PC-3 (cell line): ENCODE measurements at regions not wholly inside any gene's neighbourhood (a gene's known extent, or its start where the extent isn't known, plus 50 kb on each side); places are given as distances from the start of the nearest gene placed in this dataset.

Experiments used
- EZH2 ChIP-seq: fragments of 300-600 bp; sonication (generic); IDR thresholded peaks from one replicate; pipeline ENCODE4 v1.6.1; 2017; ENCODE audit warnings: antibody characterized with exemption, mild to moderate bottlenecking, low read length; ENCODE audit not compliant: unreplicated experiment
- EZH2phosphoT487 ChIP-seq: fragments of 300-600 bp; sonication (generic); IDR thresholded peaks from 2 replicates; pipeline ENCODE4 v1.6.1; 2018; ENCODE audit warnings: mild to moderate bottlenecking, antibody characterized with exemption, low read length, borderline replicate concordance
- TF ChIP-seq, protein P1 (sequence below): fragments of 300-600 bp; sonication (generic); conservative IDR thresholded peaks from 2 replicates; pipeline ENCODE4 v1.5.1; 2017; ENCODE audit warnings: antibody characterized with exemption, low read depth, mild to moderate bottlenecking, low read length

DNA sequence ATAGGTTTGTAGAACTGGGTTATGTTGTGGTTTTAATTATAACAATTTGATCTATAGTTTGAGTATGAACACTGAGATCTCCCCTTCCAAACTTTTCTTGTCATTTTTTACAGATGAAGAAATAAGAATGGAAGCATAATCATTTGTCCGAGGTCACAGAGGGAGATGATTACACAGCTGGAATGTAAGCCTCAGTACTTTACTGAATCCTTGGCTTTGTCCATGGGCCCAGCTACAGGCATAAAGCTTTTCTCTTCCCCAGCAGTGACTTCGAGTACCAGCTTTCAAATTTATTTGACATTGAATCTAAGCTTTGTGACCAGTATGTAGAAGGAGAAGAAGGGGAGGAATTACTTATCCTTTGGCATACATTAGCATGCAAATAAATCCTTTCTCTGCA is 80.9 kb upstream of the DCBLD2 start:
- TF ChIP-seq, protein P1, sequence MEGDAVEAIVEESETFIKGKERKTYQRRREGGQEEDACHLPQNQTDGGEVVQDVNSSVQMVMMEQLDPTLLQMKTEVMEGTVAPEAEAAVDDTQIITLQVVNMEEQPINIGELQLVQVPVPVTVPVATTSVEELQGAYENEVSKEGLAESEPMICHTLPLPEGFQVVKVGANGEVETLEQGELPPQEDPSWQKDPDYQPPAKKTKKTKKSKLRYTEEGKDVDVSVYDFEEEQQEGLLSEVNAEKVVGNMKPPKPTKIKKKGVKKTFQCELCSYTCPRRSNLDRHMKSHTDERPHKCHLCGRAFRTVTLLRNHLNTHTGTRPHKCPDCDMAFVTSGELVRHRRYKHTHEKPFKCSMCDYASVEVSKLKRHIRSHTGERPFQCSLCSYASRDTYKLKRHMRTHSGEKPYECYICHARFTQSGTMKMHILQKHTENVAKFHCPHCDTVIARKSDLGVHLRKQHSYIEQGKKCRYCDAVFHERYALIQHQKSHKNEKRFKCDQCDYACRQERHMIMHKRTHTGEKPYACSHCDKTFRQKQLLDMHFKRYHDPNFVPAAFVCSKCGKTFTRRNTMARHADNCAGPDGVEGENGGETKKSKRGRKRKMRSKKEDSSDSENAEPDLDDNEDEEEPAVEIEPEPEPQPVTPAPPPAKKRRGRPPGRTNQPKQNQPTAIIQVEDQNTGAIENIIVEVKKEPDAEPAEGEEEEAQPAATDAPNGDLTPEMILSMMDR: no peak
- TF ChIP-seq EZH2phosphoT487 (no peak), EZH2 (no peak)
